ENCODE measurements at regions not wholly inside any gene's neighbourhood (a gene's known extent, or its start where the extent isn't known, plus 50 kb on each side); places are given as distances from the start of the nearest gene placed in this dataset.

DNA sequence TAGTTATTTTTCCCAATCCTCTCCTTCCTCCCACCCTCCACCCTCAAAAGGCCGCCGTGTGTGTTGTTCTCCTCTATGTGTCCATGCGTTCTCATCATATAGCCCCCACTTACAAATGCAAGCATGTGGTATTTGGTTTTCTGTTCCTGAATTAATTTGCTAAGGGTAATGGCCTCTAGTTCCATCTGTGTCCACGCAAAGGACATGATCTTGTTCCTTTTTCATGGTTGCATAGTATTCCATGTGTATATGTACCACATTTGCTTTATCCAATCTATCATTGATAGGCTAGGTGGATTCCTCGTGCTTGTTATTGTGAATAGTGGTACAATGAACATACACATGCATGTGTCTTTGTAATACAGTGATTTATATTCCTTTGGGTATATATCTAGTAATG is 1193.7 kb downstream of the RPA4 start:
- TF ChIP-seq, protein P1, sequence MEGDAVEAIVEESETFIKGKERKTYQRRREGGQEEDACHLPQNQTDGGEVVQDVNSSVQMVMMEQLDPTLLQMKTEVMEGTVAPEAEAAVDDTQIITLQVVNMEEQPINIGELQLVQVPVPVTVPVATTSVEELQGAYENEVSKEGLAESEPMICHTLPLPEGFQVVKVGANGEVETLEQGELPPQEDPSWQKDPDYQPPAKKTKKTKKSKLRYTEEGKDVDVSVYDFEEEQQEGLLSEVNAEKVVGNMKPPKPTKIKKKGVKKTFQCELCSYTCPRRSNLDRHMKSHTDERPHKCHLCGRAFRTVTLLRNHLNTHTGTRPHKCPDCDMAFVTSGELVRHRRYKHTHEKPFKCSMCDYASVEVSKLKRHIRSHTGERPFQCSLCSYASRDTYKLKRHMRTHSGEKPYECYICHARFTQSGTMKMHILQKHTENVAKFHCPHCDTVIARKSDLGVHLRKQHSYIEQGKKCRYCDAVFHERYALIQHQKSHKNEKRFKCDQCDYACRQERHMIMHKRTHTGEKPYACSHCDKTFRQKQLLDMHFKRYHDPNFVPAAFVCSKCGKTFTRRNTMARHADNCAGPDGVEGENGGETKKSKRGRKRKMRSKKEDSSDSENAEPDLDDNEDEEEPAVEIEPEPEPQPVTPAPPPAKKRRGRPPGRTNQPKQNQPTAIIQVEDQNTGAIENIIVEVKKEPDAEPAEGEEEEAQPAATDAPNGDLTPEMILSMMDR (conservative IDR thresholded peaks at IDR 0.05): no peak
- no peak for TF ChIP-seq ZFX (IDR thresholded peaks at IDR 0.05)
